Choroid plexus epithelial cell (primary cell): ENCODE measurements at regions not wholly inside any gene's neighbourhood (a gene's known extent, or its start where the extent isn't known, plus 50 kb on each side); places are given as distances from the start of the nearest gene placed in this dataset.
"Not testable (repeated sequence)": the region's sequence is repeated elsewhere in the genome, so short reads cannot be mapped to it uniquely, and the experiment has no call there.

ENCODE experiments used
- DNase-seq: peaks from one replicate; pipeline ENCODE4 v3.0.0-alpha.2; 2010; ENCODE audit warnings: low read depth
- H3K4me3 ChIP-seq: 2 replicates; pipeline ENCODE4 v1.5.1; 2011; ENCODE audit warnings: low read depth, mild to moderate bottlenecking, control low read depth, low read length, moderate library complexity
- TF ChIP-seq, protein P1 (sequence below): conservative IDR thresholded peaks from 2 replicates; pipeline ENCODE4 v1.5.1; 2011; ENCODE audit warnings: low read depth, mild to moderate bottlenecking, control low read depth, inconsistent platforms, low read length, moderate library complexity

DNA sequence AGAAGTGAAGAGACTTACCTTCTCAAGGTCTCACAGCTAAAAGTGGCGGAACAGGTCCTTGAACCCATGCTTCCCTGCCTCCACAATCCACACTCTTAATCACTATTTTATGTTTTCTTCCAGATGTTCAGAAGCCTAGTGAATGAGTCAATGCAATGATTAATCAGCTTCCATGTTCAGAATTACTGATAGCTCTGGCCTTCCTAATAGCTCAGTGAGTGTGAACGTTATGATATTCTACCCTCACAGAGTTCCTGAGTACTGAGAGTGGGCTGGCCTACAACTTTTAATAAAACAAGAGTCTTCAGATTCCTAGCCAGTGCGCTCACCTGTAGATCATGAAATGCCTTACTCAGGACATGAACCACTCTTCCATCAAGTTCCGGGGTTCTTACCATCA lies 443.0 kb upstream of the ADAMTS9 start:
- TF ChIP-seq, protein P1, sequence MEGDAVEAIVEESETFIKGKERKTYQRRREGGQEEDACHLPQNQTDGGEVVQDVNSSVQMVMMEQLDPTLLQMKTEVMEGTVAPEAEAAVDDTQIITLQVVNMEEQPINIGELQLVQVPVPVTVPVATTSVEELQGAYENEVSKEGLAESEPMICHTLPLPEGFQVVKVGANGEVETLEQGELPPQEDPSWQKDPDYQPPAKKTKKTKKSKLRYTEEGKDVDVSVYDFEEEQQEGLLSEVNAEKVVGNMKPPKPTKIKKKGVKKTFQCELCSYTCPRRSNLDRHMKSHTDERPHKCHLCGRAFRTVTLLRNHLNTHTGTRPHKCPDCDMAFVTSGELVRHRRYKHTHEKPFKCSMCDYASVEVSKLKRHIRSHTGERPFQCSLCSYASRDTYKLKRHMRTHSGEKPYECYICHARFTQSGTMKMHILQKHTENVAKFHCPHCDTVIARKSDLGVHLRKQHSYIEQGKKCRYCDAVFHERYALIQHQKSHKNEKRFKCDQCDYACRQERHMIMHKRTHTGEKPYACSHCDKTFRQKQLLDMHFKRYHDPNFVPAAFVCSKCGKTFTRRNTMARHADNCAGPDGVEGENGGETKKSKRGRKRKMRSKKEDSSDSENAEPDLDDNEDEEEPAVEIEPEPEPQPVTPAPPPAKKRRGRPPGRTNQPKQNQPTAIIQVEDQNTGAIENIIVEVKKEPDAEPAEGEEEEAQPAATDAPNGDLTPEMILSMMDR = no peak
- peak; percentile 11 for DNase-seq
- no peak overlapping the region for H3K4me3 ChIP-seq

DNA sequence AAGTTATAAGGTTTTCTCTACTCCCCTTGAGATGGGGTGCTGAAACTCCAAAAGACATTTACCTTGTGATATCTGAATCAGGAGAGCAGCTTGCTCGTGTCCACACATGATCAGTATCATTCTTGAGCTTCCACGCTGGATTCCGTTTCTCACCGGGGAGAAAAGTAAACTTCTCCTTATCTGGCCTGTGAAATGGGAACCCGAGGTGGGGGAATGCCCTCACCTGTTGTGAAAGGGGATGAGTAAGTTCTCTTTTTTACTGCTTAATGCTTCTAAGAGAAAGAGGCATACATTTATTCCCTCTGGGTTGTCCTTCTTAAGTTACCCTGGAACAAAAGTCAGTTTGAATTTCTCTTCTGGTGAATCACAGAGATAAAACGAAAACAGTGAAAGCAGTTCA lies 440.5 kb upstream of the ADAMTS9 start:
- H3K4me3 ChIP-seq = no peak overlapping the region
- peak; percentile 19 for DNase-seq
- TF ChIP-seq, protein P1 = no peak

DNA sequence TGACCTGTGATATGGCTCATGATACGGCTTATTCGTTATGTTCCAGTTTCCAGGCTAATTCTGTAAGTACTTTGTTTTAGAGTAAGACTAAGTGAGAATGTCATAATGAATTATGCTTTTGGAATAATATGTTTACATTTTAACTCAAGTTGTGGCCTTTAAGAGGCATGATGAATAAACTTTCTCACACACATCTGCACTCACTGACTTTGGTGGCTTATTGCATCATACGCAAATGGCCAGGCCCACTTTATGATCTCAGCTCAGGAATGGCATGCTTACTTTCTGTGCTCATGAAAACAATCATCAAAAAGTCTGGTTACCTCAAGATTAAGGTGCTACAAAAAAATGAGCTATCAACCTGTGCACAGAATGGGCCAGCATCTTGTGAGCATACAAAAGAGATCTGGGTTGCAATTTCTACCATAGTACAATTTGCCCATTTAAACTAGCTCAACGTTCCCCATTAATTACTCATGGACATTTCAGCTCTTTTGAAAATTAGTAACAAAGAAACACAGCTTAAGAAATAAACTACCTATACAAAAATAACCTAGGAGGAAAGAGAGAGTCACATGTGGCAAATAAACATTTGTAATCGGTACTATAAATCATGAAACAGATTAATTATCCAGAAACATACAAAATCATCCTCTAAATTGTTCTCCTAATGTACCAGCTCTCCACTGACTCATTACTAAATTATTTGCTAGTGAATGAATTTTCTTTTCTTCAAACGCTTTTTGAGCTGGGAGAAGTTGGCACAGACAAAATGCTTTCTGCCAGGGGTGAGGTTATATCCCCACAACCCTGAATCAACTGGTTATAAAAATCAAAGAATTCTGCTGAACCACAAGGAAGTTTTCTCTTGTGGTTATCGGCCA lies 439.0 kb upstream of the ADAMTS9 start:
- DNase-seq = peak; percentile 70

DNA sequence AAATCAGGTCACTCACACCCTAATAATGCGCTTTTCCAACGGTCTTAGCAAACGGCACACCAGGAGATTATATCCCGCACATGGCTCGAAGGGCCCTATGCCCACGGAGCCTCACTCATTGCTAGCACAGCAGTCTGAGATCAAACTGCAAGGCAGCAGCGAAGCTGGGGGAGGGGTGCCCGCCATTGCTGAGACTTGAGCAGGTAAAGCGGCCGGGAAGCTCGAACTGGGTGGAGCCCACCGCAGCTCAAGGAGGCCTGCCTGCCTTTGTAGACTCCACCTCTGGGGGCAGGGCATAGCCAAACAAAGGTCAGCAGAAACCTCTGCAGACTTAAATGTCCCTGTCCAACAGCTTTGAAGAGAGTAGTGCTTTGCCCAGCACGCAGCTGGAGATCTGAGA lies 432.4 kb upstream of the ADAMTS9 start:
- not testable (repeated sequence) for H3K4me3 ChIP-seq, DNase-seq

More for the DNA sequence above, 439.0 kb upstream of the ADAMTS9 start:
- TF ChIP-seq, protein P1 = no peak
- no peak overlapping the region for H3K4me3 ChIP-seq

DNA sequence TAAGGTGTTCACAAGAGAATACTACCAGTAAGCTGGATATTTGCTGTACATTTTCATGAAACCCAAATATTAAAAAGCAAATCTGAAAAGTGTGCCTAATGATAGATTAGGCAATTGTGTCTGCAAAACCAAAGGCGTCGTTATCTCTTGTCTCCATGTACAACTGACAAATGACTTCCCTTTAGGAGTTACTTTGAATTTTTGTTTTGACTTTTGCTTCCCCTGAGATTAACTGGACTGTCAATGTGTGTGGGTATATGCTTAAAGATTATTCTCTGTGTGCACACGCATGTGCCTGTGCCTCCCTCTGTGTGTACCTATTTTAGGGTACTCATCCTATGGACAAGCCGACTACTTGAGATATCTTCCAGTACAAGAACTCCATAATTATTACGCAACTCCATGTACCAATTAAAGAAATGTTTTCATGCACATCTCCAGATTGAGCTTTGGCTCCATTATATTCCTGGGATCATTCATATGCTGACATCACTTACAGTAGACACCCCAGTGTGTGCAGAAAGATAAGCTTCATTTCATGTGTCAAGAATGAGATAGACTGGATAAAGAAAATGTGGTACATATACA lies 431.2 kb upstream of the ADAMTS9 start:
- H3K4me3 ChIP-seq = no peak overlapping the region
- DNase-seq = no peak
- TF ChIP-seq, protein P1 = no peak

DNA sequence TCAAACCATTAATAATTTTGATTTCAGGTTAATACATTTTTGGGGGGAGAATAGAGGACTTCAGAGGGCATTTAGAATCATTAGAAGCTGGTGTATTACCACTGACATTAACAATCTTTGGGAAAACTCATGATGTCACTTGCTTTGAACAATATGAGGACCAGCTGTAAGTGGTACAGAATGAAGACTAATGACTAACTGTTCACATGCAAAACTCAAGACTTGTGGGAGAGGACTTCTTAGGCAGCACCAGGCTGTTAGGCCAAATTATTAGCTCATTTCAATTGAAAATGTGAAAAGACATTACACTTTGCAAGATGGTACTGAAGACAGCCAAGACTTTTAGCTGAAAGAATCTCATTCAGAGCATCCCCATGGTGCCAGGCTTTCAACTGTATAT lies 426.2 kb upstream of the ADAMTS9 start:
- TF ChIP-seq, protein P1 = no peak
- no peak overlapping the region for H3K4me3 ChIP-seq
- no peak for DNase-seq

DNA sequence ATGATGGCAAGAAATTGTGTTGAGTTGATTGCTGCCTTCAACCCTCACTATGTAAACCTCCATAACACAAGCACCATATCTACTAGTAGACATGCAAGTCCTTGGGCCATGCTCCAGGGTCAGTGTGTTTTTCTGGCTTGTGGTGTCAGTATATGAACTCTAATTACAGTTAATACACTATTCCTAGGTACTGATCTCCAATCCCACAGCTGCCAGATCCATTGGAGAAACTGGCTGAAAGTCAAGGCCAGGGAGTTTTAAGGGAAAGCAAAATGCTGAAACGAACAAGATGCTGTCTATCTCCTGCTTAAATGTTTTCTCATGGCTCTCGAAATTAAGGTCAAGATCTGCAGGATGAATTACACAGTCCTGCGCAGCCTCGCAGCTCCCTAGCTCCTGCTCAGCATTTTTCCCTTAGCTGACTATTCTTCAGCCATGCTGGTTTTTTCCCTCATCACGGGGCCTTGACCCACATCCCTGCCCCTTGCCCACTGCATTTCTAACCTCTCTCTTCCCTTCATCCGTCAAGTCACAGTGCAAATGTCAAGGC lies 425.0 kb upstream of the ADAMTS9 start:
- TF ChIP-seq, protein P1 = no peak
- DNase-seq = no peak
- no peak overlapping the region for H3K4me3 ChIP-seq
